ENCODE measurements at regions not wholly inside any gene's neighbourhood (a gene's known extent, or its start where the extent isn't known, plus 50 kb on each side); places are given as distances from the start of the nearest gene placed in this dataset.

GRCh38 chr3:107323723-107324122, 53.5 kb upstream of the CCDC54 start:
- TF ChIP-seq ZFX (IDR thresholded peaks at IDR 0.05) = no peak
- TF ChIP-seq, protein P1, sequence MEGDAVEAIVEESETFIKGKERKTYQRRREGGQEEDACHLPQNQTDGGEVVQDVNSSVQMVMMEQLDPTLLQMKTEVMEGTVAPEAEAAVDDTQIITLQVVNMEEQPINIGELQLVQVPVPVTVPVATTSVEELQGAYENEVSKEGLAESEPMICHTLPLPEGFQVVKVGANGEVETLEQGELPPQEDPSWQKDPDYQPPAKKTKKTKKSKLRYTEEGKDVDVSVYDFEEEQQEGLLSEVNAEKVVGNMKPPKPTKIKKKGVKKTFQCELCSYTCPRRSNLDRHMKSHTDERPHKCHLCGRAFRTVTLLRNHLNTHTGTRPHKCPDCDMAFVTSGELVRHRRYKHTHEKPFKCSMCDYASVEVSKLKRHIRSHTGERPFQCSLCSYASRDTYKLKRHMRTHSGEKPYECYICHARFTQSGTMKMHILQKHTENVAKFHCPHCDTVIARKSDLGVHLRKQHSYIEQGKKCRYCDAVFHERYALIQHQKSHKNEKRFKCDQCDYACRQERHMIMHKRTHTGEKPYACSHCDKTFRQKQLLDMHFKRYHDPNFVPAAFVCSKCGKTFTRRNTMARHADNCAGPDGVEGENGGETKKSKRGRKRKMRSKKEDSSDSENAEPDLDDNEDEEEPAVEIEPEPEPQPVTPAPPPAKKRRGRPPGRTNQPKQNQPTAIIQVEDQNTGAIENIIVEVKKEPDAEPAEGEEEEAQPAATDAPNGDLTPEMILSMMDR (conservative IDR thresholded peaks at IDR 0.05) = no peak
- no peak overlapping the region for H3K27ac ChIP-seq

DNA sequence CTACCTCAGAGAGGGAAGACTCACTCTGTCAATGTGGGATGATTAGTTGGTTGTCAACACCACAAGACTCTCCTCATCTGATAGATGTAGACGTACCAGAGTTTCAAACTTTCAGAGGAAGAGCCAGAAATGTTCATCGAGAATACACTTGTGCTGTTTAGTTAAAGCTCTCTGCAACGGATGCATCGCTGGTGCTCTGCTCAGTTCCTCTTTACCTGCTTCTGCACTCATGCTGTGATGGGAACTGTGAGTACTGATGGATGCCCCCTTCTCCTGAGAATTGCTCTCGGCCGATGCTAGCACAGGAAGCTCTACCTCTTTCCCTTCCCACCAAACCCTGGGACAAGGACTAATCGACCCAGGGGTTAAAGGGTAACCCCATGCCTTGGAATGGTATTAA, 51.8 kb upstream of the CCDC54 start:
- H3K27ac ChIP-seq = no peak overlapping the region

More for the DNA sequence above, 51.8 kb upstream of the CCDC54 start:
- TF ChIP-seq ZFX (IDR thresholded peaks at IDR 0.05) = no peak
- TF ChIP-seq, protein P1 (conservative IDR thresholded peaks at IDR 0.05) = no peak
